ENCODE measurements at regions not wholly inside any gene's neighbourhood (a gene's known extent, or its start where the extent isn't known, plus 50 kb on each side); places are given as distances from the start of the nearest gene placed in this dataset.
"Not testable (repeated sequence)": the region's sequence is repeated elsewhere in the genome, so short reads cannot be mapped to it uniquely, and the experiment has no call there.

- DNase-seq (ENCODE audit: low spot score) = peak; percentile 1
Measured at GRCh38 chrX:148080593-148080992, 99.5 kb downstream of the FMR1NB start.

- DNase-seq (ENCODE audit: low spot score) = no peak
Measured at GRCh38 chrX:148084611-148085010, 103.5 kb downstream of the FMR1NB start.

GRCh38 chrX:148120151-148120550, 139.0 kb downstream of the FMR1NB start:
- no peak for DNase-seq (ENCODE audit: low spot score)

- no peak for DNase-seq (ENCODE audit: low spot score)
Measured at GRCh38 chrX:148120999-148121623, 140.0 kb downstream of the FMR1NB start.

GRCh38 chrX:148128872-148129505, 147.9 kb downstream of the FMR1NB start:
- DNase-seq (ENCODE audit: low spot score) = not testable (repeated sequence)

- no peak for DNase-seq (ENCODE audit: low spot score)
Measured at GRCh38 chrX:148133105-148133725, 152.1 kb downstream of the FMR1NB start.

GRCh38 chrX:148134578-148134977, 153.4 kb downstream of the FMR1NB start:
- no peak for DNase-seq (ENCODE audit: low spot score)

GRCh38 chrX:148135738-148136137, 154.6 kb downstream of the FMR1NB start:
- no peak for DNase-seq (ENCODE audit: low spot score)

GRCh38 chrX:148146121-148146520, 165.0 kb downstream of the FMR1NB start:
- DNase-seq (ENCODE audit: low spot score) = no peak

GRCh38 chrX:148156986-148157385, 175.8 kb downstream of the FMR1NB start:
- no peak for DNase-seq (ENCODE audit: low spot score)

- no peak for DNase-seq (ENCODE audit: low spot score)
Measured at GRCh38 chrX:148159796-148160195, 178.7 kb downstream of the FMR1NB start.

GRCh38 chrX:148161701-148162100, 180.6 kb downstream of the FMR1NB start:
- DNase-seq (ENCODE audit: low spot score) = no peak

GRCh38 chrX:148185631-148186030, 204.5 kb downstream of the FMR1NB start:
- no peak for DNase-seq (ENCODE audit: low spot score)

GRCh38 chrX:148192547-148192946, 211.4 kb downstream of the FMR1NB start:
- DNase-seq (ENCODE audit: low spot score) = no peak

- no peak for DNase-seq (ENCODE audit: low spot score)
Measured at GRCh38 chrX:148193759-148194158, 212.6 kb downstream of the FMR1NB start.

GRCh38 chrX:148203531-148203930, 222.4 kb downstream of the FMR1NB start:
- no peak for DNase-seq (ENCODE audit: low spot score)

- DNase-seq (ENCODE audit: low spot score) = no peak
Measured at GRCh38 chrX:148204195-148204594, 223.1 kb downstream of the FMR1NB start.

- no peak for DNase-seq (ENCODE audit: low spot score)
Measured at GRCh38 chrX:148214786-148215185, 233.6 kb downstream of the FMR1NB start.

- DNase-seq (ENCODE audit: low spot score) = no peak
Measured at GRCh38 chrX:148215726-148216125, 234.6 kb downstream of the FMR1NB start.

GRCh38 chrX:148223361-148223760, 242.2 kb downstream of the FMR1NB start:
- no peak for DNase-seq (ENCODE audit: low spot score)

GRCh38 chrX:148228521-148228920, 247.4 kb downstream of the FMR1NB start:
- no peak for DNase-seq (ENCODE audit: low spot score)

- DNase-seq (ENCODE audit: low spot score) = no peak
Measured at GRCh38 chrX:148229801-148230303, 248.7 kb downstream of the FMR1NB start.

GRCh38 chrX:148259990-148260389, 240.4 kb upstream of the AFF2 start:
- no peak for DNase-seq (ENCODE audit: low spot score)
